GM12892 (cell line): ENCODE measurements at regions not wholly inside any gene's neighbourhood (a gene's known extent, or its start where the extent isn't known, plus 50 kb on each side); places are given as distances from the start of the nearest gene placed in this dataset.

Experiments used
- POLR2A ChIP-seq: IDR thresholded peaks from 2 replicates; pipeline ENCODE4 v1.6.1; 2011; ENCODE audit warnings: low read depth, low read length, control low read depth
- POLR2AphosphoS5 ChIP-seq: IDR thresholded peaks from 2 replicates; pipeline ENCODE4 v1.6.1; 2011; ENCODE audit warnings: low read depth, low read length, control low read depth
- TAF1 ChIP-seq: IDR thresholded peaks from 2 replicates; pipeline ENCODE4 v1.6.1; 2011; ENCODE audit warnings: low read depth, mild to moderate bottlenecking, control low read depth, low read length, borderline replicate concordance

DNA sequence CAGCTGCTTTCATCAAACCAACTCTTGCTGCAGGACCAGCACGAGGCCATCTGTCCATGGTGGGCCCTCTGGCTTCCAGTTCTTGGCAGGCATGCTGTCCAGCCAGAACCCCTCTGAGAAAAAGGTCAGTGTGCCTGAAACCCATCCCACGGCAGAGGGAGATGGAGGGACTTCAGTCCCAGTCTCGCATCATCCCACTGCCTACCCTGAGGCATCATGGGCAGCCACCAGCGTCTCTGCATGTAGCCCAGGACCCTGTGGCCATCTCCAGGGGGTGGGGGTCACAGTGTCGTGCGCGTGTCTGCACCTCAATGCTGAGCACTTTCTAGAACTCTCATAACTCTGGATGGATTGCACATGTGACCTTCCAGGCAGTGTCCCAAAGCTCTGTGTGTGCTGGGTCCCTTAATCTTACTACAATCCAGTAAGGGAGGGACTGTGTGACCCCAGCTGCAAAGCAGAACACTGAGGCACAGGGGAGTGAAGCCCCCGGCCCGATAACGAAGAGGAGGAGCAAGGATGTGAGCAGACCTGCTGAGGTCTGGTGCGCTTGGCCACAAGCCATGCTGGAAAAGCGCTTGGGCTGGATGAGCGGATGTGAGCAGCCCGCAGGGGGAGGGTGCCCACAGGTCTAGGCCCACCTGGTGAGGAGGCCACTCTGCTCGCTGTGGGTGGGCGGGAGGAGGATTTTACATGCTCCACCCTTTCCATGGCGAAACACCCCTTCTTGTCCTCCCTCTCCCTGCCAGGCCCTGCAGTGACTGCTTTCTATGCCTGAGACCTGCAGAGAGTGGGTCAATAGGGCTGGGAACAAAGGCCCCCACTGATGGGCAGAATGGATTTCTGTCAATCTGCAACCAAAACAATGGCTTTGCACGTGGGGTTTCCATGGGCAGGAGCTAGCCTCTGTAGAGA lies 1401.0 kb downstream of the BRD1 start:
- TF ChIP-seq POLR2A (no peak), POLR2AphosphoS5 (no peak), TAF1 (no peak)
